ENCODE measurements at regions not wholly inside any gene's neighbourhood (a gene's known extent, or its start where the extent isn't known, plus 50 kb on each side); places are given as distances from the start of the nearest gene placed in this dataset.

GRCh38 chr4:34309383-34309906 lies 1934.9 kb downstream of the ARAP2 start:
- Histone ChIP-seq H3K27ac (no peak overlapping the region), H2AFZ (replicated peaks) (no peak overlapping the region), H3K4me2 (no peak overlapping the region), H4K20me1 (ENCODE audit: low read depth) (no peaks in the 10 kb centered on the region), H3K4me1 (no peaks in the 10 kb centered on the region), H3K36me3 (no peaks in the 10 kb centered on the region), H3K9ac (no peak overlapping the region), H3K79me2 (ENCODE audit: low read depth) (no peaks in the 10 kb centered on the region), H3K27me3 (no peaks in the 10 kb centered on the region), H3K9me3 (ENCODE audit: low read depth) (no peaks in the 10 kb centered on the region), H3K4me3 (no peak overlapping the region), H3F3A (ENCODE audit: low read depth) (no peaks in the 10 kb centered on the region)
- no peak overlapping the region for H3K4me3 Mint-ChIP-seq
- no peaks in the 10 kb centered on the region for H3K36me3 Mint-ChIP-seq
- TF ChIP-seq EZH2phosphoT487 (IDR thresholded peaks at IDR 0.05), result no peak
- TF ChIP-seq EZH2 (IDR thresholded peaks at IDR 0.05), result no peak
- TF ChIP-seq, protein P1, sequence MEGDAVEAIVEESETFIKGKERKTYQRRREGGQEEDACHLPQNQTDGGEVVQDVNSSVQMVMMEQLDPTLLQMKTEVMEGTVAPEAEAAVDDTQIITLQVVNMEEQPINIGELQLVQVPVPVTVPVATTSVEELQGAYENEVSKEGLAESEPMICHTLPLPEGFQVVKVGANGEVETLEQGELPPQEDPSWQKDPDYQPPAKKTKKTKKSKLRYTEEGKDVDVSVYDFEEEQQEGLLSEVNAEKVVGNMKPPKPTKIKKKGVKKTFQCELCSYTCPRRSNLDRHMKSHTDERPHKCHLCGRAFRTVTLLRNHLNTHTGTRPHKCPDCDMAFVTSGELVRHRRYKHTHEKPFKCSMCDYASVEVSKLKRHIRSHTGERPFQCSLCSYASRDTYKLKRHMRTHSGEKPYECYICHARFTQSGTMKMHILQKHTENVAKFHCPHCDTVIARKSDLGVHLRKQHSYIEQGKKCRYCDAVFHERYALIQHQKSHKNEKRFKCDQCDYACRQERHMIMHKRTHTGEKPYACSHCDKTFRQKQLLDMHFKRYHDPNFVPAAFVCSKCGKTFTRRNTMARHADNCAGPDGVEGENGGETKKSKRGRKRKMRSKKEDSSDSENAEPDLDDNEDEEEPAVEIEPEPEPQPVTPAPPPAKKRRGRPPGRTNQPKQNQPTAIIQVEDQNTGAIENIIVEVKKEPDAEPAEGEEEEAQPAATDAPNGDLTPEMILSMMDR (IDR thresholded peaks at IDR 0.05), result no peak
- no peak overlapping the region for H3K27ac Mint-ChIP-seq
- H3K9me3 Mint-ChIP-seq, result no peaks in the 10 kb centered on the region
- no peak for DNase-seq (ENCODE audit: low spot score)
- peaks cover 2% of the 10 kb centered on the region for H3K4me1 Mint-ChIP-seq
- no peaks in the 10 kb centered on the region for H3K27me3 Mint-ChIP-seq (ENCODE audit: insufficient read depth, low read depth)

- H3K36me3 Mint-ChIP-seq, result no peaks in the 10 kb centered on the region
- DNase-seq (ENCODE audit: low spot score), result no peak
- H4K20me1 ChIP-seq (ENCODE audit: low read depth), result no peaks in the 10 kb centered on the region
- no peak overlapping the region for H3K27ac ChIP-seq
- no peaks in the 10 kb centered on the region for H3K4me1 Mint-ChIP-seq
- no peaks in the 10 kb centered on the region for H3K9me3 ChIP-seq (ENCODE audit: low read depth)
- no peaks in the 10 kb centered on the region for H3K79me2 ChIP-seq (ENCODE audit: low read depth)
- no peak overlapping the region for H3K4me3 Mint-ChIP-seq
- no peaks in the 10 kb centered on the region for H3K36me3 ChIP-seq
- no peaks in the 10 kb centered on the region for H3F3A ChIP-seq (ENCODE audit: low read depth)
- H3K9me3 Mint-ChIP-seq, result no peaks in the 10 kb centered on the region
- H3K4me1 ChIP-seq, result peaks cover 2% of the 10 kb centered on the region
- no peak overlapping the region for H3K9ac ChIP-seq
- H3K27me3 Mint-ChIP-seq (ENCODE audit: insufficient read depth, low read depth), result peaks cover 5% of the 10 kb centered on the region
- TF ChIP-seq, protein P1 (IDR thresholded peaks at IDR 0.05), result no peak
- TF ChIP-seq EZH2 (IDR thresholded peaks at IDR 0.05), result no peak
- TF ChIP-seq EZH2phosphoT487 (IDR thresholded peaks at IDR 0.05), result no peak
- H2AFZ ChIP-seq (replicated peaks), result no peak overlapping the region
- no peak overlapping the region for H3K4me2 ChIP-seq
- no peak overlapping the region for H3K4me3 ChIP-seq
- no peaks in the 10 kb centered on the region for H3K27me3 ChIP-seq
- no peak overlapping the region for H3K27ac Mint-ChIP-seq
Measured at GRCh38 chr4:34318773-34319172, 1925.5 kb downstream of the ARAP2 start.

DNA sequence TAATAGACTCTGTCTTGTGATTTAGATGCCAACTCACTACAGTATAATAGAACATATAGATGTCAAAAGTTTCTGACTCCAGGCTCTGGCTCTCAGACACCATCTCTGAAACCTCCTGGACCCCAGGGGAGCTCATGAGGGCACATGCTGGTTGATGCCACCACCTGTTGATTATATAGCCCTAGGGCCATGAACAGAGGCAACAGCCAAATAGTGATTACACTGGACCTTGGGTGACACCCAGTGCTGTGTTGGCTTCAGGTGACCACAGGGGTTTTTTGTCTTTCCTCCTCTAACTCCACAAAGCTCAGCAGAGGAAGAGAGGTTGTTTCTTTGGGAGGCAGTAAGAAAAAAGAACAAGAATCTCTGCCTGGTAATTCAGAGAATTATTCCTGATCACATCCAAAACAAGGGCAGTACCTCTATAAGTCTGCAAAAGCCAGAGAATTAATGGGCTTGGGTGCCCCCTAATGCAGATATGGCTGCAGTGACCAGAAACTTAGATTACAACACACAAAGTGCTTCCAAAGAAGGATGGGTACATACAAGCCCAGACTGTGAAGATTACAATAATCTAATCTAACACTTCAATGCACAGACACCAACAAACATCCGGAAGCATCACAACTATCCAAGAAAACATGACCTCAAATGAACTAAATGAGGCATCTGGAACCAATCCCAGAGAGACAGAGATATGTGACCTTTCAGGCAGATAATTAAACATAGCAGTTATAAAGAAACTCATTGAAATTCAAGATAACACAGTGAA lies 1920.6 kb downstream of the ARAP2 start:
- Histone ChIP-seq H3K27me3 (no peaks in the 10 kb centered on the region), H3K4me2 (no peak overlapping the region), H3K27ac (no peak overlapping the region), H3K4me3 (no peak overlapping the region), H3K9ac (no peak overlapping the region), H2AFZ (replicated peaks) (peak overlapping the region; percentile 37), H3K36me3 (no peaks in the 10 kb centered on the region), H3K4me1 (peaks cover 4% of the 10 kb centered on the region), H3K79me2 (ENCODE audit: low read depth) (no peaks in the 10 kb centered on the region), H4K20me1 (ENCODE audit: low read depth) (no peaks in the 10 kb centered on the region), H3K9me3 (ENCODE audit: low read depth) (no peaks in the 10 kb centered on the region), H3F3A (ENCODE audit: low read depth) (no peaks in the 10 kb centered on the region)
- TF ChIP-seq, protein P1 (IDR thresholded peaks at IDR 0.05), result peak; percentile 12
- no peak for TF ChIP-seq EZH2 (IDR thresholded peaks at IDR 0.05)
- Mint-ChIP-seq H3K36me3 (no peaks in the 10 kb centered on the region), H3K27ac (no peak overlapping the region), H3K9me3 (no peaks in the 10 kb centered on the region), H3K27me3 (ENCODE audit: insufficient read depth, low read depth) (peaks cover 3% of the 10 kb centered on the region), H3K4me1 (no peaks in the 10 kb centered on the region), H3K4me3 (no peak overlapping the region)
- DNase-seq (ENCODE audit: low spot score), result peak; percentile 2

Measured in neural progenitor cell (in vitro differentiated cells).